Left ventricle myocardium inferior (tissue), 1 donor: ENCODE measurements at regions not wholly inside any gene's neighbourhood (a gene's known extent, or its start where the extent isn't known, plus 50 kb on each side); places are given as distances from the start of the nearest gene placed in this dataset.

ENCODE experiments used
- DNase-seq: peaks from one replicate; pipeline ENCODE4 v3.0.0-alpha.2; 2020
- H3K27ac ChIP-seq: fragments of 200-600 bp; replicated peaks from 2 replicates; pipeline ENCODE4 v1.8.0; 2021
- H3K27me3 ChIP-seq: fragments of 200-600 bp; 2 replicates; pipeline ENCODE4 v1.8.0; 2021; ENCODE audit warnings: low read depth
- H3K36me3 ChIP-seq: fragments of 200-600 bp; 2 replicates; pipeline ENCODE4 v1.8.0; 2021
- H3K4me1 ChIP-seq: fragments of 200-600 bp; 2 replicates; pipeline ENCODE4 v1.8.0; 2021
- H3K4me3 ChIP-seq: fragments of 200-600 bp; 2 replicates; pipeline ENCODE4 v1.8.0; 2021; ENCODE audit warnings: mild to moderate bottlenecking, moderate library complexity
- H3K9me3 ChIP-seq: fragments of 200-600 bp; replicated peaks from 2 replicates; pipeline ENCODE4 v1.8.0; 2021
- CTCF ChIP-seq: fragments of 200-600 bp; IDR thresholded peaks from 2 replicates; pipeline ENCODE4 v1.8.0; 2021; ENCODE audit warnings: antibody characterized with exemption, mild to moderate bottlenecking, borderline replicate concordance
- intact Hi-C: fragments of 100-400 bp; cut with micrococcal nuclease; formaldehyde crosslinking; loops from one replicate; pipeline ENCODE4 v1.11.0; 2022
- donor health status: DM: no; HTN: yes; CAD: no; lungs with severe emphysema.

GRCh38 chr10:118394301-118395200, 52.4 kb upstream of the FAM204A start:
- H3K36me3 ChIP-seq, result no peaks in the 10 kb centered on the region
- H3K27ac ChIP-seq, result peak overlapping the region; percentile 29
- intact Hi-C loops, result no loop called here
- peaks cover under 1% of the 10 kb centered on the region for H3K9me3 ChIP-seq
- peaks cover 4% of the 10 kb centered on the region for H3K27me3 ChIP-seq
- TF ChIP-seq CTCF, result no peak
- no peak overlapping the region for H3K4me3 ChIP-seq
- no peak for DNase-seq
- H3K4me1 ChIP-seq, result no peaks in the 10 kb centered on the region

GRCh38 chr10:118392761-118393160, 50.6 kb upstream of the FAM204A start:
- no peak for DNase-seq
- intact Hi-C loops, result no loop called here

More at GRCh38 chr10:118392761-118393160, 50.6 kb upstream of the FAM204A start:
- Histone ChIP-seq H3K4me3 (no peak overlapping the region), H3K27ac (no peak overlapping the region), H3K36me3 (no peaks in the 10 kb centered on the region), H3K4me1 (no peaks in the 10 kb centered on the region), H3K27me3 (peaks cover 13% of the 10 kb centered on the region), H3K9me3 (peaks cover 17% of the 10 kb centered on the region)
- TF ChIP-seq CTCF, result no peak
